Gastroesophageal sphincter (tissue), 4 donors: ENCODE measurements at regions not wholly inside any gene's neighbourhood (a gene's known extent, or its start where the extent isn't known, plus 50 kb on each side); places are given as distances from the start of the nearest gene placed in this dataset.

Source experiments
- ATAC-seq: fragments of 150-250 bp; one replicate; pipeline ENCODE4 v1.9.1; 2016; ENCODE audit warnings: mild to moderate bottlenecking, moderate library complexity
- H3K27ac ChIP-seq, 4 donors: fragments of 200-600 bp; sonication (generic) in 3 of 4; 1 replicate in 3 of 4; 2 replicates in 1 of 4; pipeline ENCODE4 v1.5.1; 2016 to 2019
- H3K27me3 ChIP-seq: fragments of 200-600 bp; sonication (generic); one replicate; pipeline ENCODE4 v1.5.1; 2019
- H3K36me3 ChIP-seq, 2 donors: fragments of 200-600 bp; sonication (generic); one replicate each; pipeline ENCODE4 v1.5.1; 2019; ENCODE audit warnings: control low read depth in 1 of 2
- H3K4me1 ChIP-seq, 3 donors: fragments of 200-600 bp; sonication (generic); 1 replicate in 2 of 3; 2 replicates in 1 of 3; pipeline ENCODE4 v1.5.1; 2016 to 2019; ENCODE audit warnings: control low read depth in 2 of 3
- H3K4me3 ChIP-seq, 2 donors: fragments of 200-600 bp; sonication (generic); one replicate each; pipeline ENCODE4 v1.5.1; 2019; ENCODE audit warnings: mild to moderate bottlenecking in 1 of 2, moderate library complexity in 1 of 2
- H3K9me3 ChIP-seq, 3 donors: fragments of 200-600 bp; sonication (generic); one replicate each; pipeline ENCODE4 v1.5.1; 2017 to 2019; ENCODE audit warnings: control low read depth in 2 of 3
- CTCF ChIP-seq, 4 experiments: fragments of 200-600 bp in 2 of 4; fragments of 450-650 bp in 2 of 4; sonication (generic) in 1 of 4; IDR thresholded peaks; one replicate each; pipeline ENCODE4 v1.5.1; 2017 to 2019; ENCODE audit warnings: antibody characterized with exemption in 4 of 4, mild to moderate bottlenecking in 2 of 4, moderate library complexity in 2 of 4
- EP300 ChIP-seq: sonication (generic); formaldehyde crosslinking; IDR thresholded peaks from one replicate; pipeline ENCODE4 v1.6.1; 2017; ENCODE audit warnings: antibody characterized with exemption, mild to moderate bottlenecking
- POLR2A ChIP-seq, 2 donors: fragments of 450-650 bp; IDR thresholded peaks; one replicate each; pipeline ENCODE4 v1.6.1; 2017; ENCODE audit warnings: antibody characterized with exemption in 2 of 2, mild to moderate bottlenecking in 2 of 2, moderate library complexity in 1 of 2
- POLR2AphosphoS5 ChIP-seq: sonication (generic); formaldehyde crosslinking; IDR thresholded peaks from one replicate; pipeline ENCODE4 v1.6.1; 2017; ENCODE audit warnings: antibody characterized with exemption
- WGBS, 2 donors: methylation state at CpG; one replicate each; pipeline ENCODE4 v1.1.5; 2018; ENCODE audit warnings: low coverage in 1 of 2; 5-methylcytosine and 5-hydroxymethylcytosine counted together

GRCh38 chr18:42649331-42650035 is 466.0 kb downstream of the RIT2 start:
- no peak overlapping the region for H3K4me3 ChIP-seq
- no peak for ATAC-seq
- no peaks in the 10 kb centered on the region for H3K4me1 ChIP-seq
- peaks cover 0 to 5% (median 0%) of the 10 kb centered on the region in 3 donors for H3K9me3 ChIP-seq
- H3K27me3 ChIP-seq, result no peaks in the 10 kb centered on the region
- H3K27ac ChIP-seq, result no peak overlapping the region
- no peak for TF ChIP-seq CTCF (IDR thresholded peaks at IDR 0.05)
- TF ChIP-seq POLR2A (IDR thresholded peaks at IDR 0.05), result no peak
- no peak for TF ChIP-seq EP300
- TF ChIP-seq POLR2AphosphoS5, result no peak
- H3K36me3 ChIP-seq, result no peaks in the 10 kb centered on the region
- WGBS, 2 donors, result 57 to 76% methylated on average over 2 to 4 of the region's 5 CpGs

GRCh38 chr18:42654556-42654955 is 460.9 kb downstream of the RIT2 start:
- 16 to 44% methylated on average over 2 to 3 of the region's 3 CpGs for WGBS, 2 donors
- ATAC-seq, result no peak
- H3K9me3 ChIP-seq, result peaks cover 0 to 5% (median 0%) of the 10 kb centered on the region in 3 donors
- no peaks in the 10 kb centered on the region for H3K4me1 ChIP-seq
- no peak overlapping the region for H3K27ac ChIP-seq
- TF ChIP-seq POLR2A (IDR thresholded peaks at IDR 0.05) (no peak), CTCF (IDR thresholded peaks at IDR 0.05) (no peak)
- no peak overlapping the region for H3K4me3 ChIP-seq
- H3K27me3 ChIP-seq, result no peaks in the 10 kb centered on the region
- H3K36me3 ChIP-seq, result no peaks in the 10 kb centered on the region

- ATAC-seq, result no peak
- no peak overlapping the region for H3K27ac ChIP-seq
Measured at GRCh38 chr18:42657551-42657950, 457.9 kb downstream of the RIT2 start.

GRCh38 chr18:42658171-42658570 is 457.3 kb downstream of the RIT2 start:
- no peak for ATAC-seq

More at GRCh38 chr18:42657551-42657950, 457.9 kb downstream of the RIT2 start:
- no peaks in the 10 kb centered on the region for H3K36me3 ChIP-seq
- peaks cover 0 to 5% (median 0%) of the 10 kb centered on the region in 3 donors for H3K9me3 ChIP-seq
- H3K4me3 ChIP-seq, result no peak overlapping the region
- H3K27me3 ChIP-seq, result no peaks in the 10 kb centered on the region
- TF ChIP-seq EP300 (no peak), POLR2AphosphoS5 (no peak), CTCF (IDR thresholded peaks at IDR 0.05) (no peak), POLR2A (IDR thresholded peaks at IDR 0.05) (no peak)
- no peaks in the 10 kb centered on the region for H3K4me1 ChIP-seq
- WGBS, 2 donors, result 88 to 100% methylated on average over 1 of the region's 1 CpG

More at GRCh38 chr18:42658171-42658570, 457.3 kb downstream of the RIT2 start:
- no peaks in the 10 kb centered on the region for H3K4me1 ChIP-seq
- H3K27me3 ChIP-seq, result no peaks in the 10 kb centered on the region
- no peaks in the 10 kb centered on the region for H3K36me3 ChIP-seq
- H3K4me3 ChIP-seq, result no peak overlapping the region
- H3K9me3 ChIP-seq, result no peaks in the 10 kb centered on the region
- H3K27ac ChIP-seq, result no peak overlapping the region
- WGBS, 2 donors, result 64 to 93% methylated on average over 3 of the region's 3 CpGs
- TF ChIP-seq CTCF (IDR thresholded peaks at IDR 0.05) (no peak), EP300 (no peak), POLR2AphosphoS5 (no peak), POLR2A (IDR thresholded peaks at IDR 0.05) (no peak)
